GM19438 (cell line): ENCODE measurements at regions not wholly inside any gene's neighbourhood (a gene's known extent, or its start where the extent isn't known, plus 50 kb on each side); places are given as distances from the start of the nearest gene placed in this dataset.
"Not testable (repeated sequence)": the region's sequence is repeated elsewhere in the genome, so short reads cannot be mapped to it uniquely, and the experiment has no call there.

Source experiments
- ATAC-seq: cut with Tn5 transposase; IDR thresholded peaks from one replicate; pipeline ENCODE4 v1.9.1; 2021; ENCODE audit warnings: low read depth; ENCODE audit not compliant: unreplicated experiment

GRCh38 chr13:105908586-105908985 is 626.9 kb downstream of the EFNB2 start:
- ATAC-seq, result no peak

- no peak for ATAC-seq
Observed at GRCh38 chr13:105907319-105908019, 628.0 kb downstream of the EFNB2 start.

DNA sequence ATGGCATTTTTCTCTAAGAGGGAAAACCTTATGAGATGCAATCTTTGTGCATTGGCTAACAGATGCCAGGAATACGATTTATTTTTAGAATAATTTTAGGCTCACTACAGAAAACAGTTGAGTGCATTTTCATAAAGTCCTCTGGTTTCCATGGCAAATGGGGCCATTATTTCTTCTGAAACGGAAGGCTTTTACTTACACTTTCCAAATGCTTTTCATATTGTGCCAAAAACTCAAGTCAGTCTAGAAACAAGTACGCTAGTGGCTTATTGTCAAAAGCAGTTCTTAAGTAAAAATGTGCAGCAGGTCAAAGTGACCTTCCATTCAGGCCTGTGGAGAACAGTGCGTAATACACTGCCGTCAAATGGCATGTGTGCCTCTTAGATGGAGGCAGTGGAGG is 628.7 kb downstream of the EFNB2 start:
- ATAC-seq, result no peak

DNA sequence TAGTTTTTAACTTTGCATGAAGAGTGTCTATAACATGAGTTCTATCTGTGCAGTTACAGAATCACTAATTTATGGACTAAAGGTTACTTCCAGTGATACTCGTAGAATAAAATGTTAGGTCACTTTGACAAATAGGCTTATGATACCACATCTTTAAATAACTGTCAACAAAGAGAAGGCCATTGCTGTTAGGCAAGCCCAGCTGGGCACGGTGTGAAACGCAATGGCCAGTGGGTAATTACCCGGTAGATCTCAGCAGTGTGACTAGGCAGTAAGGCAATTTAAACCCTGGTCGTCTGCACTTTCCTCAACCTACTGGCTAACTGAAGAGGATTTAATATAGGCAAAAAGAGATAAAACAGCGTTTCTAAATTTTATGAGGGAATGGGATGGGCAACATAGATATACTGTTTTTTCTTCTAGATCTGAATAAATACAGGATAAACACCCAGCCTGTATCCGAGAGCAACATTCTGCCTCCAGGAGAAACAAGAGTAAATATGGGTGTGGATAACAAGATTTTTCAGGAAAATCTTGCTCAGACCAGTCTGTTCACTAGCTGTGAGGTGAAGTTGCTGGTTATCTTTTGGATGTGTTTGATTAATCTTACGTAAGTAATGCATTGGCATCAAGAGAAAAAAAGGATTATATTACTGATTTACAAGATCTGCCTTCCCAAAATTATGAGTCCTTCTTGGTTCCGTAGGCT is 631.3 kb downstream of the EFNB2 start:
- no peak for ATAC-seq

GRCh38 chr13:105902396-105902795 is 633.1 kb downstream of the EFNB2 start:
- ATAC-seq, result no peak

- ATAC-seq, result no peak
Observed at GRCh38 chr13:105897575-105897974, 637.9 kb downstream of the EFNB2 start.

GRCh38 chr13:105894697-105895096 is 640.8 kb downstream of the EFNB2 start:
- ATAC-seq, result no peak

DNA sequence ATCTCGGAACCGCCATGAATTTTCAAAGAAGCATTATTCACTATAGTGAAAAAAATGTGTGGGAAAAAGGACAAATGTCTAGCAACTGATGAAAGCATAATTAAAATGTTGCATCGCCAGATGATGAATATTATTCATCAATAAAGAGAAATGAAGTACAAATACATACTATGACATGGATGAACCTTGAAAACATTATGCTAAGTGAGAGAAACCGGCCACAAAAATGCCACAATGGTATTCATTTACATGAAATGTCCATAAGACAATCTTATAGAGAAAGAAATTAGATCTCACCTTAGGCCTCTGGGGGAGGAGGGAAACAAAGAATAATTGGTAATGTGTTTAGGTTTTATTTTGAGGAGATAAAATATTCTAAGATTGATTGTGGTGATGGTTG is 645.0 kb downstream of the EFNB2 start:
- ATAC-seq, result no peak

DNA sequence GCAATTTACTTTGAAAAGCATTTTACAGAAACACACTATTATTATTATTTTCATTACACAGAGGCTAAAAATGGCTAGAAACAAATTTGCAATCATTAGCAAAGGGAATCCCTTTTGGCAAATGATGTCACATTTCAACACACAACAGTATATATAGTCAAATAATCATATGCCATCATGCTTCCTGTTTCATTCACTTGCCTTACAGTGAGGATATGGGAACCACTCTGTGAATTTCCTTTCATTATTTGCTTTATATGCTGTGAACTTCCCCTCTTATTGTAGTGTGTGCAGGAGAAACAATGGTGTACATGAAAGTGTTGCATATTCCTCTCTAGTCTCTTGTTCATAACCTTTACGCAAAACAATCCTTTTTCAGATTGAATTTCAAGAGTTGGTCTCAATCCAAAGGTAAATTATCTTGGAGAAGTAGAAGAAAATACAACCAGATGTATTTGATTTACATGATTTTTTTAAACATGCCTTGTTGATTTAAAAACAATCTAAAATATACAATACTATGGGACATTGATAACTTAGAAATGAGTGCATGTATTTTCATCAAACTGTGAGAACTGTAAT is 657.3 kb downstream of the EFNB2 start:
- ATAC-seq, result no peak

GRCh38 chr13:105874814-105875213 is 660.6 kb downstream of the EFNB2 start:
- no peak for ATAC-seq

DNA sequence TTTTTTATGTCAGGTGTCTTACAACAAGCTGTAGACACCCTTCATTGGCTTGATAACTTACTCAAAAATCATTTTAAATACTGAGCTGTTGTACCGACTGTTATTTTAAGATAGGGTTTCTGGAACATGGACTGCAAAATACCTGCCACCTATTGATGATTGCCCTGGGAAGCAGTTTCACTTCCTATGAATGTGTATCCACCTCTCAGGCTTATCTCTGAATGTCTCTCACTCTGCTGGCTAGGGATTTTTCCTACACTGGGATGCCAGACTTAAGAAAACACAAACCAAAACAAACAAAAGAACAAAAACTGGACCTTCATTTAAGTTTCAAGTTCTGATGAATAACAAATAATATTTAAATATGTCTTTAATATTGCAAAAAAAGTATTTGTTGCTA is 663.7 kb downstream of the EFNB2 start:
- no peak for ATAC-seq

- no peak for ATAC-seq
Observed at GRCh38 chr13:105871326-105871725, 664.1 kb downstream of the EFNB2 start.

DNA sequence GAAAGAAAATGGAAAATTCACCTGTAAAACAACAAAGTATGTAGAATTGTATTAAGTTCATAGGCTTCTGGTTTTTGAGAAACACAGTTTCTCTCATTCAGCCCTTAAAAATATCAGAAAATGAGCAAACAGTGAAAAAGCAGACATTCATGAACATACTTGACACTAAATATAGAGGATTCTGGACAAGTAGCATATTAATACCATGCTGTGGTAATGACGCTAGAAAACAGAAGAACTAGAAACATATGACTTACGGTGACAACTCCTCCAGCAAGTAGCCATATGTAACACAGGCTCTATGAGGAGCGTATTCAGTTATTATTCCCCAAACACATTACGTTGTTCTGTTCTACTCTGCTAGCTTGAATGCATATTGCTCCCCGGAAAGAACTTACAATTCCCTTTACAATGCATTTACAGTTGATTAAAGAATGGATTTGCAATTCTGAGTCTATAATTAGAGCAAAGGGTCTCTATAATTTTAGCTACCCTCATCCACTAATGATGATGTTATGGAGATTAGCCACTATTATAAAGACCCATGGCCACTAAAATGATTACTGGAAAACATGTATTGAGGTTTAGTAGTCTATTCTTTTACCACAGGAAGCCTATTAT is 672.1 kb downstream of the EFNB2 start:
- no peak for ATAC-seq

- ATAC-seq, result no peak
Observed at GRCh38 chr13:105848494-105848893, 687.0 kb downstream of the EFNB2 start.

- ATAC-seq, result no peak
Observed at GRCh38 chr13:105847527-105848291, 687.8 kb downstream of the EFNB2 start.

DNA sequence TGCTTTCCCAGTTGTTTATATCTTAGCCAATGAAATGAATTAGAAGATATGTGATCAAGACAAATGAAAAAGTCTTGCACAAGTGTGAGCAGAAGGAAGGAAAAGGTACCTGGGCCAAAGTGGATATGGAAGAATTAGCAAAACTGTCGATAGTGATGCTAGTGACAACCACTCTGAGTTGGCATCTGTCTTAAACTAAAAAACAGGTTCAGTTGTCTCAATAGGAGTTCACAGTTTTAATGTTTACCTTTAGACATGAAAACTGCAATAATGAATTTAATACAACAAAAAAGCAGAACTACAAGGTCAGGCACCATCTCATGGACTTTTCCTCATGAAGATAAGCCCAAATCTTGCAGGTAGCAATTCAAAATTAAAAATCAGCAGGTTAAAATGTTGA is 688.5 kb downstream of the EFNB2 start:
- ATAC-seq, result no peak

- ATAC-seq, result no peak
Observed at GRCh38 chr13:105841286-105841685, 694.2 kb downstream of the EFNB2 start.

- no peak for ATAC-seq
Observed at GRCh38 chr13:105838231-105838630, 697.2 kb downstream of the EFNB2 start.

DNA sequence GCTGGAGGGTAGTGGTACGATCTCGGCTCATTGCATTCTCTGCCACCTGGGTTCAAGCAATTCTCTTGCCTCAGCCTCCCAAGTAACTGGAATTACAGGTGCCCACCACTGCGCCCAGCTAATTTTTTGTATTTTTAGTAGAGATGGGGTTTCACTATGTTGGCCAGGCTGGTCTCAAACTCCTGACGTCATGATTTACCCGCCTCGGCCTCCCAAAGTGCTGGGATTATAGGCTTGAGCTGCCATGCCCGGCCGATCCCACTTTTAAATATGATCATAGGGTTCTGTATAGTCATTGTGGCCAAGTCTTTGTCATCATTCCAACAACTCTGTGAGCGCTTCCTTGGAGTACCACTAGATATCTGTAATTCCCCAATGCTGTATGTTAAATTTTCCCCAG is 698.2 kb downstream of the EFNB2 start:
- not testable (repeated sequence) for ATAC-seq

GRCh38 chr13:105830821-105831220 is 704.6 kb downstream of the EFNB2 start:
- ATAC-seq, result no peak
